GM12891 (cell line): ENCODE measurements at regions not wholly inside any gene's neighbourhood (a gene's known extent, or its start where the extent isn't known, plus 50 kb on each side); places are given as distances from the start of the nearest gene placed in this dataset.

Experiments used
- POLR2AphosphoS5 ChIP-seq: IDR thresholded peaks from 2 replicates; pipeline ENCODE4 v1.6.1; 2011; ENCODE audit warnings: low read depth, low read length, control low read depth
- TAF1 ChIP-seq: IDR thresholded peaks from 2 replicates; pipeline ENCODE4 v1.6.1; 2011; ENCODE audit warnings: low read depth, low read length, control low read depth

DNA sequence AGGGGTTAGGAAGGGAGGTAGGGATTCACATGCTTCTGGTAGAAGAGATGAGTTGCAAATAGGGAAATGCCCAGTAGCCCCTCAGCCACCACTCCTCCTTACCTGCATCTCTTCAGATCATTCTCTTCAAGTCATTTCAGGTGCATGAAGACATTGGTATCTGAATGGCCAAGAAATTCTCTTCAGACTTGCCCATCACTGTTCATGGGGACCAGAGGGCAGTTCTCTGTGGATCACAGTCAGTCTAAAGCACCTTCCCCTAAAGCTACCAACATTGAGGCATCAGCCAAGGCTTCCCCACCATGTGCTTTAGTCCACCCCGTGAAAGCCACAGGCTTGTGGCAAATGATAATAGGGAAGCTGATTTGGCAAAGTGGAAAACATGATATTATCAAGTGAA is 319.4 kb upstream of the ZNF32 start:
- no peak for TF ChIP-seq POLR2AphosphoS5
- no peak for TF ChIP-seq TAF1
